22Rv1 (cell line): ENCODE measurements at regions not wholly inside any gene's neighbourhood (a gene's known extent, or its start where the extent isn't known, plus 50 kb on each side); places are given as distances from the start of the nearest gene placed in this dataset.
"Not testable (repeated sequence)": the region's sequence is repeated elsewhere in the genome, so short reads cannot be mapped to it uniquely, and the experiment has no call there.

ENCODE experiments used
- H3K27ac ChIP-seq: fragments of 450-650 bp; 2 replicates; pipeline ENCODE4 v1.5.1; 2017
- CTCF ChIP-seq: fragments of 450-650 bp; IDR thresholded peaks from 2 replicates; pipeline ENCODE4 v1.5.1; 2017; ENCODE audit warnings: mild to moderate bottlenecking
- ZFX ChIP-seq: fragments of 450-650 bp; IDR thresholded peaks from 2 replicates; pipeline ENCODE4 v1.6.1; 2017; ENCODE audit warnings: antibody characterized with exemption, borderline replicate concordance

DNA sequence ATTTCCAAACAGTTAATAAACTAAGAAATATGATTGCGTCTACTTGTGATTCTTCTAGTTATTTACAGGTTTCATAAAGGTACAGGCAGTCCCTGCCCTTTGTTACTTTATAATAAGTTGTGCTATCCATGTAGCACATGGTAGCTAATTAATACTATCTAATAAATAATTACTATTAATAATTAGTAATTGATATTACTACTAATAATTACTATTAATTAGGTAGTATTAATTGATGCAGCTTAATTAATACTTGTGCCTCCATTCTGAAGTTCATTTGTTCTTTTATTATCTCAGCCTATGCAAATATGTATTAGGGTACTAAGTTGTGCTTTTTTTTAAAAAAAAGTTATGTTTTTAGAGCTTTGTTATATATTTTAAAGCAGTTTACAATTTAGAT is 92.3 kb upstream of the TRHDE start:
- no peak for TF ChIP-seq CTCF
- TF ChIP-seq ZFX = no peak
- no peak overlapping the region for H3K27ac ChIP-seq

DNA sequence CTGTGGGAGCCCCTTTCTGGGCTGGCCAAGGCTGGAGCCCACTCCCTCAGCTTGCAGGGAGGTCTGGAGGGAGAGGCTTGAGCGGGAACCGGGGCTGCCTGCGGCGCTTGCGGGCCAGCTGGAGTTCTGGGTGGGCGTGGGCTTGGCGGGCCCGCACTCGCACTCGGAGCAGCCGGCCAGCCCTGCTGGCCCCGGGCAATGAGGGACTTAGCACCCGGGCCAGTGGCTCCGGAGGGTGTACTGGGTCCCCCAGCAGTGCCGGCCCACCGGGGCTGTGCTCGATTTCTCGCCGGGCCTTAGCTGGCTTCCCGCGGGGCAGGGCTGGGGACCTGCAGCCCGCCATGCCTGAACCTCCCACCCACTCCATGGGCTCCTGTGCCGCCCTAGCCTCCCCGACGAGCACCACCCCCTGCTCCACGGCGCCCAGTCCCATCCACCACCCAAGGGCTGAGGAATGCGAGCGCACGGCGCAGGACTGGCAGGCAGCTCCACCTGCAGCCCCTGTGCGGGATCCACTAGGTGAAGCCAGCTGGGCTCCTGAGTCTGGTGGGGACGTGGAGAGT is 87.1 kb upstream of the TRHDE start:
- H3K27ac ChIP-seq = not testable (repeated sequence)

GRCh38 chr12:72189266-72189665 is 82.9 kb upstream of the TRHDE start:
- no peak for TF ChIP-seq ZFX
- no peak for TF ChIP-seq CTCF
- H3K27ac ChIP-seq = no peak overlapping the region

GRCh38 chr12:72191761-72192160 is 80.4 kb upstream of the TRHDE start:
- no peak overlapping the region for H3K27ac ChIP-seq
- TF ChIP-seq CTCF (no peak), ZFX (no peak)

DNA sequence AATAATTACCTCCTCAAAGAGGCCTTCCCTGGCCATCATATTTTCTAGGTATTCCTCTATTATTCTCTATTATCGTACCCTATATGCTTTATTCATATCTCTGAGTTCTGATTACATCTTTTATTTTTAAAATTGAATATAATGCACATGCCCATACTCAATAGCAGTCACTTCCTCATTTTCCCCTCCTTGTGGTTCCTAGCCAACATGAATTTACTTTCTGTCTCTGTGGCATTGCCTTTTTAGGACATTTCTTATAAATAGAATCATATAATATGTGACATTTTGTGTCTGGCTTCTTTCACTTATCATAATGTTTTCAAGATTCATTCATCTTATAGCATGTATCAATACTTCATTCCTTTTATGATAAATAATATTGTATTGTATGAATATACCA is 74.4 kb upstream of the TRHDE start:
- H3K27ac ChIP-seq = no peak overlapping the region
- TF ChIP-seq ZFX = no peak

- TF ChIP-seq CTCF (no peak), ZFX (no peak)
- H3K27ac ChIP-seq = no peak overlapping the region
Observed at GRCh38 chr12:72201457-72201856, 70.7 kb upstream of the TRHDE start.

DNA sequence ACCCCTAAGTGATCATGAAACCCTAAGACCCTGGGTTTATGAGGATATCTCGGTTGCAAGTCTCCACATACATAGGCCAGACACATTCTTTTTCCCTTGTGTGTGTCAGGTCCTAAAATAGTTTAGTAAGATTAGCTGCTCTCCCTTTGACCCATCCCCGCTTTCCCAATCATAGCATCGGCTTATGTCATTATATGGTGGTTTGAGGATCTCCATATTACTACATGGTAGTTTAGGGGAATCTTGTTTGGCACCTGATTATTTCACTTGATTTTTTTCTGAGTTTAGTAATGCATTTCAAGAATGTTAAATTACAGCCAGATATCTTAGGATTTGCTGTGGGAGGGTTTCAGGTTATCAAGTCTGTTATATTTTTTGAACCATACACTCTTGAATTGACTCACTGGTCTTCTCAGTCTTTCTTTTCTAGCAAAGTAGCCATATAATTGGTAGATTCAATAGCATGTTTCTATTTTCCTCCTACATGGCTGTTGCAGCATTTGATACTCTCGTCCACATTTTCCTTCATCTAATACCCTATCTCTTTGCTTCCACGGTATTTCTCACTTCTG is 68.3 kb upstream of the TRHDE start:
- H3K27ac ChIP-seq = no peak overlapping the region
- TF ChIP-seq CTCF (no peak), ZFX (no peak)

DNA sequence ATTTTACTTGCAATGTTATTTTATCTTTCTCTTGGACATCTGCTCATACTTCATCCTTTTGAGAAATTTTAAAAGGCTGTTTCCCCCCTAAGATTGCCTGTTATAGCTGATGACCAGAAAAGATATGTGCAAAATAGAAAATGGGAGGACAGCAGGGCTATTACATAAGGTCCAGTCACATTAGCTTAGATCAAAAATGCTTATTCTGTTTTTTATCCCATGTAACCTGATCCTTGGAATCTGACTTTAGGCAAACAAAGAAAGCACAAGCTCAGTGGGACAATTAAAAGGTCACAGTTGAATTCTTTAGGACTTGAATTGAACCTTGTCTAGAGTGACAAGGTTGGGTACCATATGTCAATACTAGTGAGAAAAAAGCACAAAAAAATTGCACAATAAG is 65.1 kb upstream of the TRHDE start:
- no peak overlapping the region for H3K27ac ChIP-seq
- TF ChIP-seq ZFX (no peak), CTCF (no peak)
